Stimulated activated CD8-positive, alpha-beta memory T cell treated with anti-CD3 and anti-CD28 coated beads, Interleukin-12 subunit alpha, Interleukin-12 subunit beta, amount 100 ng/mL, for 1 hour (primary cell): ENCODE measurements at regions not wholly inside any gene's neighbourhood (a gene's known extent, or its start where the extent isn't known, plus 50 kb on each side); places are given as distances from the start of the nearest gene placed in this dataset.

Experiments
- DNase-seq: peaks from one replicate; pipeline ENCODE4 v3.0.0-alpha.2; 2020; ENCODE audit warnings: low read depth

- no peak for DNase-seq
These were observed 94.5 kb upstream of the UPP2 start for GRCh38 chr2:158006961-158007719.

DNA sequence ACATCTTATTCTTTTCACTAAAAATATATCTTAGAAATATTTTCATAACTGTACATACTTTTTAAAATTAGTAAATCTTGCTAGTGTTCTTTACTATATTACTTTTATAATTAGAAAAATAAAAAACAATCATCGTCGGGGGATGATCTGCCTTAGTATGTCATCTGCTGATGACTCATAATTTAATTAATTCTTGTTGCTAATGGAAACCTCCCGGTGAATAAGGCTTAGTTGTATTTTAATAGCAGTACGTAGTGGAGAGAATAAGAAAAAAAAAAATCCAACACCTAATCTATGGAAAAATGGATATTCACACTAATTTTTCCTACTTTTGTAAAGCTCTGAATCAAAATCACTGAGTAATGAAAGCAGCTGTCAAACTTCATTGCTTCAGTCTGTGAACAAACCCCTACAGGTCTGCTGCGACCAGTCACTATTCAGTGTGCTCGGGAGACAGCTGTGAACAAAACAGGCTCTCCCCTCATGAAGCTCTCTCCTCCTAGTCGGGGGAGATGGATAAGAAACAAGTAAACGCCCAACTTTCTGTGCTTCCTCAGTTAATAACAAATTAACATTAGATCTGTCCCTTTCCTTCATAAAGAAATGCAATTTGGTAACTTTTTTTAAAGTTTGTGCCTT, 97.4 kb upstream of the UPP2 start:
- DNase-seq, result no peak

DNA sequence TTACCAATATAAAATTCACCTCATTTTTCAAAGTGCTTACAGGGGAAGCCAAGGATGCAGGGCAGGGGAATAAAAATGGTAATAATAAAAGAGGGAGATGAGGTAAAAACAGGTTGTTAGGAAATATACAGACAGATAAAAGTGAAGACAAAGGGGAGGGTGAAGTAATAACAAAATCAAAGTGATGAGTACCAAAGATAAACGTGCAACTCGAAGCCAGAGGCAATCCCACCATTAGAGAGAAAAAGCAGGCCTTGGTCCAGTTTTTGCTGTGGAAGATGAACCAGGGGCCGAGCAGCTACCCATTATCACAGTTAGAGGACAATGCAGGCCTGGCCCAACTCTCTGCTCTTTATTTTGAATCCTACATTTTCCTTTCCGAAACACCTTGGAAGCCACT, 99.6 kb upstream of the UPP2 start:
- DNase-seq, result no peak

DNA sequence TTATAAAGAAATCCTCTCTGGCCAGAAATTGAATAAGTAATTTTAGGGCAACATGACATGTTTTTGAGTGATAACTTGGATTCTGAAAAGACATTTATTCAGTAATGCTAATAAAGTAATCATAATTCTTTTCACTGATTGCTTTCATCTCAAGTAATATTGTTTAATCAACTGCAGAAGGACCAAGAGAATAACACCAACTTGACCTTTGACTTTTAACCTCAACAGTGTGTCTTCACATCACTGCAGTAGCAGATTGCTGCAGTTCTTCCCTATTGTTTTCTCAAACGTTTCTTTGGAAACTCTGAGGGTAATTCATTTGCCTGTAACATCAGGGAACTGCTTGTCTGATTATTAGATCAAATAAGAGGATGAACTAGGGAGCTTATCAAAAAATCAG, 104.9 kb upstream of the UPP2 start:
- no peak for DNase-seq

DNA sequence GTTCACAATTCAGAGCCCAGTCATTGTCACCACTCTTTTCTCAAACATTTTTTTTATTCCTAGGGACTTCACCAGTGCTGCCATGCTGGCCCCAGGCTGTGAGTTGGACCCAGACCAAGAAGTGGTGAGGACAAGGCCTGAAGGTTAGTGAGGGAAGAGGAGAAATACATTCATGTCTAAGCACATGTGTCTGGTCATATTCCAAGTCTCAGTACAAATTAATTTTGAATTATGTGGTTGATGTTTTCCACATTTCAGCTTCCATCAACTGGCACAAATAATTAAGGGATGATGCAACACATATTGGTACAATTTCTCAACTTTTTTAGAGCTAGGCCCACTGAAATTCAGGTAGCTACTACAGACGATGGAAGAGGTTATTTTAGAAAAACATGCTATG, 106.6 kb upstream of the UPP2 start:
- no peak for DNase-seq

DNA sequence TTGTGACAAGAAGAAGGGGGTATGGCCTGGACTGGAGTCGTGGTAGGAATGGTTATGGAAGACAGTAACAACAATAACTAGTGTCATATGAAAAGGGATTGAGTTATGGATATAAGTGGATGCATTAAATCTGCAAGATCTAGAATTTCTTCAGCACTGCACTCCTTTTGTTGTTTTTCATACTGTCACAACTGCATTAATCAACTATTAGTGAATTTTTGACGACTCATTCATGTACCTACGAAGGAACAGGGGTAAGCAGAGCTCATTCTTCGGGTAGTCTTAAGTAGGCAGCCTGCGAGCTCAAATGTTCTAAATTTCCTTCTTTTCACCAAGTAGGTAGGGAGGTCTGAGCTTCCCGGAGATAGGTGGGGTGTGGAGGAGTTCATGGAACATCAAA, 109.7 kb upstream of the UPP2 start:
- no peak for DNase-seq

DNA sequence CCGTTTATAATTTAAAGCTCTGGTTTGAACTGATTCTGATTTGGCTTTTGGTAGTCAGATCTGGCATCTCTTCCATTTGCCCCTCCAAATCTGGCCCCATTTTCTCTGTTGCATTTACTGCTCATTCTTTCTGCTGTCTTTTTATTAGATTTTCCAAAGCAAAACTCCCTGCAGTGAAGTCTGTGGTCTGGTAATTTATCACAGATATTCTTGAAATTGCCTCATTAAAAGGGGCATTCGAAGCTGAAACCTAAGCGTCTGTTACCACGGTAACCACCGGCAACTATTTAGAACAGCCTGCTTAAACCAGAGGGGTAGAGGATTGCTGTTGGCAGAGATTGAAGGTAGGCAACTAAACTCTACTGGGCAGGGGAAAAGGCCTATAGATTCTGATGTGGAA, 111.5 kb upstream of the UPP2 start:
- no peak for DNase-seq

GRCh38 chr2:157989227-157989626, 112.4 kb upstream of the UPP2 start:
- no peak for DNase-seq

GRCh38 chr2:157986761-157987160, 110.6 kb upstream of the ACVR1 start:
- no peak for DNase-seq

- DNase-seq, result no peak
These were observed 108.7 kb upstream of the ACVR1 start for GRCh38 chr2:157984866-157985265.

DNA sequence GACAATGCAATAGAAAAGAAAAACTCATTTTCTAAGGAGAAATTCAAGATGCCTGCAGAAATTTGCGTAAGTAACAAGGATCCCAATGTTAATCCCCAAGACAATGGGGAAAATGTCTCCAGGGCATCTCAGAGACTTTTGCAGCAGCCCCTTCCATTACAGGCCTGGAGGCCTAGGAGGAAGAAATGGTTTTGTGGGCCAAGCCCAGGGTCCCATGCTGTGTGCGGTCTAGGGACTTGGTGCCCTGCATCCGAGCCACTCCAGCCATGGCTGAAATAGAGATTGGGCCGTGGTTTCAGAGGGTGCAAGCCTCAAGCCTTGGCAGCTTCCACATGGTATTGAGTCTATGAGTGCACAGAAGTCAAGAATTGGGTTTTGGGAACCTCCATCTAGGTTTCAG, 103.9 kb upstream of the ACVR1 start:
- DNase-seq, result no peak

DNA sequence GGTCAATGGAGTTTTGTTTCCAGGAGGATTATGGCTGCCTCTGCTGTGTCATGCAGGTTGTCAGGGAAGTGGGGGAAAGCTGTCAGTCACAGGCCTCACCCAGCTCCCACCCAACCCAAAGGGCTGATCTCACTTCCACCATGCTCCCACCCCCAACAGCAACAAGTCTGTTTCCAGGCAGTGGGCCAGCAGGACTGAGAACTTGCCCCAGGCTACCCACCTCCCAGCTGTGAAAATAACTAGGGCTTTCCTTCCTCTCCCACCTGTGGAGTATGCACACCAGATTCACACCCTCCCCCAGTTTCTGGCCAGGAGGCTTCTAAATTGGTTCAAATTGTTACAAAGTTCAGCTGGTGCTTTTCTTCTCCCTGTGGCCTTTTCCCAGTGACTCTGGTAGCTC, 95.6 kb upstream of the ACVR1 start:
- no peak for DNase-seq

DNA sequence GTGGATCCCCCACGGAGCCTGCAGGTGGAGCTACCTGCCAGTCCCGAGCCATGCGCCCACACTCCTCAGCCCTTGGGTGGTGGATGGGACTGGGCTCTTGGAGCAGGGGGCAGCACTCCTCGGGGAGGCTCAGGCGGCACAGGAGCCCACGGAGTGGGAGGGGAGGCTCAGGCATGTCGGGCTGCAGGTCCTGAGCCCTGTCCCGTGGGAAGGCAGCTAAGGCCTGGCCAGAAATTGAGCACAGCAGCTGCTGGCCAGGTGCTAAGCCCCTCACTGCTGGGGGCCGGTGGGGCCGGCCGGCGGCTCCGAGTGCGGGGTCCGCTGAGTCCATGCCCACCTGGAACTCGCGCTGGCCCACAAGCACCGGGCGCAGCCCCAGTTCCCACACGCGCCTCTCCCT, 91.7 kb upstream of the ACVR1 start:
- DNase-seq, result no peak

GRCh38 chr2:157959249-157959648, 83.1 kb upstream of the ACVR1 start:
- no peak for DNase-seq

DNA sequence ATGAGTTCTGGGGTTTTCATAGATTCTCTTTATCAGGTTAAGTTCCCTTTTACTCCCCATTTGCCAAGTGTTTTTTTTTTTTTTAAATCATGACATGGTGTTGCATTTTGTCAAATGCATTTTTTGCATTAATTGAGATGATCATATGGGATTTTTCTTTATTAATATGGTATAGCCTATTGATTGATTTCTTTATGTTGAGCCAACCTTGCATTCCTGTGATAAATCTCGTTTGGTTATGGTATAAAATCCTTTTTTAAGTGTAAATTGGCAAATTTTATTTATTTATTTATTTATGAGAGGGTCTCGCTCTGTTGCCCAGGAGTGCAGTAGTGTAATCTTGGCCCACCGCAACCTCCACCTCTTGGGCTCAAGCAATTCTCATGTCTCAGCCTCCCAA, 81.5 kb upstream of the ACVR1 start:
- no peak for DNase-seq

DNA sequence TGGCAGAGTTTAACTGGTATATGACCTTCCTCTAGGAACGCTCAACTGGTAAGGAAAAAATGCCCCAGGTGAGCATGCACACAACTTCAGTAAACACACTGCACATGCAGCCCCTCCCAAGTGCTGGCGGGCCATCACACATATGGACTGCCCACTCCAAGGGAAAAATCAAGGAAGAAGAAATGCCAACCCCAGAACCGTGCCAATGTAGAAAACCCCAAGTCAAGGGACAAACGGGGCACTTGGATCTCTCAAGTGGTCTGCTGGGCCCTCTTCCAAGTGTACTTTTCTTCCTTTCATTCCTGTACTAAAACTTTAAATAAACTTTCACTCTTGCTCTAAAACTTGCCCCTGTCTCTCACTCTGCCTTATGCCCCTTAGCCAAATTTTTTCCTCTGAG, 76.4 kb upstream of the ACVR1 start:
- no peak for DNase-seq

- no peak for DNase-seq
These were observed 72.7 kb upstream of the ACVR1 start for GRCh38 chr2:157948856-157949255.

DNA sequence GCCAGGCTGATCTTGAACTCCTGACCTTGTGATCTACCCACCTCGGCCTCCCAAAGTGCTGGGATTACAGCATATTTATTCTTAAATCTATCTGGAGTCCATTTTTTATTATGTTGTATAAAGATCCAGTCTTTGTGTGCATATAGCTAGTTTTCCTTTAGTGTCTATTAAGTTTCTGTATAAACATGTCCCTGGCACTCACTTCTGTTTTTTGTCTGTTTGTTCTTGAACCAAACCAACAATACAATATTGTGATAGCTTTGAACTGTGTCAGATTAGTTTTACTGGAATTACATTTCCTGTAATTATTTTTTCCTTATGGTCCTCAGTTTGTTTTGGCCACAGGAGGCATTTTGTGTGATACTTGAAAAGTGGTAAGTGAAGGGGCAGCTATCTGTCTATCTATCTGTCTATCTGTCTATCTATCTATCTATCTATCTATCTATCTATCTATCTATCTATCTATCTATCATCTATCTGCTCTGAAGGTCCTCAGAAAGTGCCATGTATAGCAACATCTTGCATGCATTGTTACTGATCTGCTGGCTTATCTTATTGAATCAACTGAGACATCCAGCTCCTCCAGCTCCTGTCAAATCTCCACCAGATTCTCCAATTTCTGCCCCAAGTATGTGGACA, 70.9 kb upstream of the ACVR1 start:
- DNase-seq, result no peak

DNA sequence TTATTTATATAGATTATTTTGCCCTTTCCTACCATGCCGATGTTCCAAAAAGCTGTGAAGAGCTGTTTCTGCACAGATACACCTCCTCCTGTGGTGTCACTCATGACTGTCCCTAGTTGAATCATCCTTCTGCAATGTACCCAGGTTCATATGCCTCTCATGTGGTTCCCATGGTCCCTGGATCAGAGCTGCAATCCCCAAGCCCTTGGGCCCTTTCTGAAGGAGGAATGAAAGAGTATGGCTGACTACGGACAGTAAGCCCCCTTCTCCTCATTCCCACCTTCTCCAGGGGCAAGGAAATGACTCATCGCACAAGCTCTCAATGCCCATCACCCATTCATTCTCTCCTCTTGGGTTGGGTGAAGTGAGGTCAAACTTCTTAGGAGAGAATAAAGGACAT, 63.9 kb upstream of the ACVR1 start:
- no peak for DNase-seq

- DNase-seq, result no peak
These were observed 62.4 kb upstream of the ACVR1 start for GRCh38 chr2:157938556-157938955.

GRCh38 chr2:157936406-157936805, 60.3 kb upstream of the ACVR1 start:
- no peak for DNase-seq

DNA sequence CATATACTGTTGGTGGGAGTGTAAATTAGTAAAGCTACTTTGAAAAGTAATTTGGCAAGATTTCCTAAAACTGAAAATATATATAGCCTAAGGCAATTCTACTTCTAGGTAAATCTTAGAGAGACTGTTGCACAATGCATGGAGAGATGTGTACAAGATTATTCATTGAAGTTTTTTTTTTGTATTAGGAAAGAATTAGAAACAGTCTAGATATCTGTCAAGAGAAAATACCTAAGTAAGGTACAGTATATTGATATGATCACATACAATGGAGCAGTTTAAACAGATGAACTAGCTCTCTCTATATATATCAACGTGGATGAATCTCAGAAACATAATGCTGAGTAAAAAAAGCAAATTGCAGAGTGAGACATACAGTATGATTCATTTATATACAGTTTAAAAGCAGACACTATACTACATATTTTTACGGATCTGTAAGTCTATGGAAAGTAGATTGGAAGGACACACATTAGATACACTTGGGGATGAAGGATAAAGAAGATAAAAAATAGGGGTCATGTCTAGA, 59.3 kb upstream of the ACVR1 start:
- no peak for DNase-seq

DNA sequence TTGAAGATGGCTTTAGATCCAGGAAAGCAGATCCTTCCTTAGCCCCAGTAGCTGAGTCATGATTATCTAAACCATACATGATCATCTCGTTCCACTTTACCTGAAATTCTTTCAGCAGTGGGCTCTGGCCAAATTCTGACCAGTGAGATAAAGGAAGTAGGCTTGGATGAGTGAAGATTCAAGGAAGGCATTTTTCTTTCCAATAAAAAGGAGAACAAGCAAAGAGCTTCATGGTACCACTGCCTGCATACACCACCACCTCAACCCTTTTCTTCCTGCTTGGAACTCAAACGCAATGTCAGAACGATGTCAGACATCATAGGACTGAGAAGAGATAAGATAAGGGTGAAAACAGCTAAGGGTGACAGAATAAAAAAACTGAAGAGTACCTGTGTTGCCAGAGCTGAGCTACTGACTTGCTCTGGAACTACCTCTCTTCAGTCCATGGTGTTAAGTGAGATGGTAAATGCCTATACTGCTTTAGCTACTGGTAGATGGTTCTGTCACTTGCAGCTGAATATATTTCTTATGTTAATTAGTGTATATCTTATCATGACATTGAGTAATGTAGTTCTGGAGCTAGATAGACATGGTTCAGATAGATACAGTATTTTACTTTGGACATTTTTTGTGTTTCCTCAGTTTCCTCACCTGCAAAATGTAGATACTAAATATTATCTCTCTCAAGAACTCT, 58.7 kb upstream of the ACVR1 start:
- DNase-seq, result no peak
